ENCODE measurements at regions not wholly inside any gene's neighbourhood (a gene's known extent, or its start where the extent isn't known, plus 50 kb on each side); places are given as distances from the start of the nearest gene placed in this dataset.

DNA sequence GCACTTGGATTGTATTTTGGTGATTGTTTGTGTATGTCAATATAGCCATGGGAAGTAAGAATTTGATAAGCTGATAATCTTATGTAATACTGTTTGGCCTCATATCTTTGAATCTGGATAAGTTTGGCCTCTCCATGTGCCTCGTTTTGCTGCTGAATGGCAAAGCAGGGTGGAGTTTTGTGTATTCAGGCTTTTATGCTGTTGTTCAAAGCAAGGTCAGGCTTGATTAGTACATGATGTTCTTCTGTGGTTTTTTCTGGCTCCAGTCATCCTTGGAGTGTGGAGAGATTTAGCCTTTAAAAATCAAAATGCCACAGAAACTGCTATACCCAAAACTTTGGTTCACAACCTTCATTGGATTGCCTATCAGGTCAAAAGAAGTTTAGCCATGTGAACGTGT lies 728.9 kb upstream of the GJE1 start:
- Mint-ChIP-seq H3K36me3 (ENCODE audit: unreplicated experiment) (peaks cover 5% of the 10 kb centered on the region), H3K9me3 (ENCODE audit: unreplicated experiment) (peaks cover 22% of the 10 kb centered on the region), H3K4me1 (ENCODE audit: unreplicated experiment) (peaks cover 14% of the 10 kb centered on the region), H3K27me3 (ENCODE audit: unreplicated experiment) (no peaks in the 10 kb centered on the region), H3K27ac (ENCODE audit: unreplicated experiment) (no peak overlapping the region), H3K4me3 (ENCODE audit: unreplicated experiment) (no peak overlapping the region)
- DNase-seq (ENCODE audit: extremely low spot score, unreplicated experiment) = no peak
- TF ChIP-seq, protein P1, sequence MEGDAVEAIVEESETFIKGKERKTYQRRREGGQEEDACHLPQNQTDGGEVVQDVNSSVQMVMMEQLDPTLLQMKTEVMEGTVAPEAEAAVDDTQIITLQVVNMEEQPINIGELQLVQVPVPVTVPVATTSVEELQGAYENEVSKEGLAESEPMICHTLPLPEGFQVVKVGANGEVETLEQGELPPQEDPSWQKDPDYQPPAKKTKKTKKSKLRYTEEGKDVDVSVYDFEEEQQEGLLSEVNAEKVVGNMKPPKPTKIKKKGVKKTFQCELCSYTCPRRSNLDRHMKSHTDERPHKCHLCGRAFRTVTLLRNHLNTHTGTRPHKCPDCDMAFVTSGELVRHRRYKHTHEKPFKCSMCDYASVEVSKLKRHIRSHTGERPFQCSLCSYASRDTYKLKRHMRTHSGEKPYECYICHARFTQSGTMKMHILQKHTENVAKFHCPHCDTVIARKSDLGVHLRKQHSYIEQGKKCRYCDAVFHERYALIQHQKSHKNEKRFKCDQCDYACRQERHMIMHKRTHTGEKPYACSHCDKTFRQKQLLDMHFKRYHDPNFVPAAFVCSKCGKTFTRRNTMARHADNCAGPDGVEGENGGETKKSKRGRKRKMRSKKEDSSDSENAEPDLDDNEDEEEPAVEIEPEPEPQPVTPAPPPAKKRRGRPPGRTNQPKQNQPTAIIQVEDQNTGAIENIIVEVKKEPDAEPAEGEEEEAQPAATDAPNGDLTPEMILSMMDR (IDR thresholded peaks at IDR 0.05) = no peak

DNA sequence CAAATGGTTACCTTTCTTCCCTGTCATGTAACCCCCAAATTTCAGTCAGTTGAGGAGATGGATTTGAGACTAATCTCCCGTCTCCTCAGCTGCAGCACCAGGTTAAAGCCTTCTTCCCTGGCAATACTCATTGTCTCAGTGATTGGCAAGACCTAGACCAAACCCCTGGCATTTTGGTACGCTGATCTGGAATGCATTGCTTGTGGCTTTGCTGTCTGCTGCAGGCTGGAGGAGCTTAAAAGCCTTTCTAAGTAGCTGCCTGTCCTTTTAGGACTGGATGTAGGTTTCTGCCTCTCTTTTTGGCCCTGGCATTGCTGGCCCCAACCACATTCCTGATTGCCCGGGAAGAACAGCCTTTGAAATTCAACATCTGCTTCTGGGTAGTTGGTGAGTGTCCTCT lies 729.6 kb upstream of the GJE1 start:
- H3K4me1 Mint-ChIP-seq (ENCODE audit: unreplicated experiment) = peaks cover 14% of the 10 kb centered on the region
- H3K9me3 Mint-ChIP-seq (ENCODE audit: unreplicated experiment) = peaks cover 16% of the 10 kb centered on the region
- H3K36me3 Mint-ChIP-seq (ENCODE audit: unreplicated experiment) = peaks cover 4% of the 10 kb centered on the region
- H3K27ac Mint-ChIP-seq (ENCODE audit: unreplicated experiment) = no peak overlapping the region
- TF ChIP-seq, protein P1 (IDR thresholded peaks at IDR 0.05) = no peak
- H3K27me3 Mint-ChIP-seq (ENCODE audit: unreplicated experiment) = no peaks in the 10 kb centered on the region
- no peak overlapping the region for H3K4me3 Mint-ChIP-seq (ENCODE audit: unreplicated experiment)
- no peak for DNase-seq (ENCODE audit: extremely low spot score, unreplicated experiment)

DNA sequence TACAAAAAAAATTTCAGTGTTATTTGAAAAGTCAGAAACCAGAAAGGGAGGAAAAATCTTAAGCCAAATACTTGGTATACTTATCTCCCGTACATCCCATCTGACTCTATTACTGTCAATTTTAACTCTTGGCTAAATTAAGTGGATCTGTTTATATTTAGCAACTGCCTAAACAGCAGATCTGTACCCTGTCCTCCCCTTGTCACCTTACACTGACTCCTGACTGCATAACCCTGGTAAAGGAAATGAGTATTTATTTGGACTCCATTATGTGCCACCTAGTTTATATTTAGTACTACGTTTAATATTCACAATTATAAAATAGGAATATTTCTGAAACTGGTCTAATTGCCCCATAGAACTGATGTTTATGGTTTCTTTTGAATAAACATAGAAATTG lies 730.2 kb upstream of the GJE1 start:
- Mint-ChIP-seq H3K27me3 (ENCODE audit: unreplicated experiment) (no peaks in the 10 kb centered on the region), H3K27ac (ENCODE audit: unreplicated experiment) (no peak overlapping the region), H3K4me3 (ENCODE audit: unreplicated experiment) (no peak overlapping the region), H3K4me1 (ENCODE audit: unreplicated experiment) (peaks cover 14% of the 10 kb centered on the region), H3K36me3 (ENCODE audit: unreplicated experiment) (peaks cover 2% of the 10 kb centered on the region), H3K9me3 (ENCODE audit: unreplicated experiment) (peaks cover 13% of the 10 kb centered on the region)
- no peak for DNase-seq (ENCODE audit: extremely low spot score, unreplicated experiment)
- TF ChIP-seq, protein P1 (IDR thresholded peaks at IDR 0.05) = no peak

DNA sequence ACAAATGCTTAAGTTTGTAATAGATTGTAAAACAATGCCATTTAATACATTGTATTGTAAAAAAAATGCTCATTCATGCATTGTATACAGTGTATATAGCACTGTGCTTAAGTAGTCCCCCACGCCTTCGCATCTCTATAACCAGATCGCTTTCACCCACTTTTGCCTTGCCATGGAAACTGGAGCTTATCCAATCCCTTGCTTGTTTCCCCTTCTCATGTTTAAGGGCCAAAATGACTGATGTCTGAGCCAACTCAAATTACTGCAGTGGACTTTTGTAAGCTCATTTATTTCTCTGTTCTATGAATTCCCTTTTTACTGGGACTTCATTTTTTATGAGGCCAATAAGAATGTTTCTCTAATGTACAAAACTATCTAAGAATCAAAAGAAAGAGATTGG lies 730.9 kb upstream of the GJE1 start:
- H3K27me3 Mint-ChIP-seq (ENCODE audit: unreplicated experiment) = no peaks in the 10 kb centered on the region
- H3K36me3 Mint-ChIP-seq (ENCODE audit: unreplicated experiment) = no peaks in the 10 kb centered on the region
- no peak overlapping the region for H3K27ac Mint-ChIP-seq (ENCODE audit: unreplicated experiment)
- H3K4me1 Mint-ChIP-seq (ENCODE audit: unreplicated experiment) = peaks cover 10% of the 10 kb centered on the region
- no peak for DNase-seq (ENCODE audit: extremely low spot score, unreplicated experiment)
- no peak overlapping the region for H3K4me3 Mint-ChIP-seq (ENCODE audit: unreplicated experiment)
- H3K9me3 Mint-ChIP-seq (ENCODE audit: unreplicated experiment) = peaks cover 8% of the 10 kb centered on the region
- TF ChIP-seq, protein P1 (IDR thresholded peaks at IDR 0.05) = no peak

DNA sequence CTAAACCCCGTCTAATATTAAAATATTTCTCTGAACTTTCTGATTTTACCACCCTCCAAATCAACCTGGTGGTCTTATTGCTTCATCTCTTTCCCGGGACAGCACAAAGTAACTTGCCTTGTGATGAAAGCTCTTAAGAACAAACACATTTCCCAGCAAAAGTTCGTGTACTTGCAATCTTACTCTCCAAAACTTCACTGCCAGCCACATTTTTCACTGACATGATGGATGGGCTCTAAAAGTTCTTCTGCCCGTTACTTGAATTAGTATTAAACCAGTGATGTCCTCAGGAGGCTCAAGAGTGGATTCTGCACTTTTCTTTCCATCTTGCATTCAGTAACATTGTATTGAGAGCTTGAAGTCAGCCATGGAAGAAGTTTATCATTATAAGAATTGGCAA lies 731.6 kb upstream of the GJE1 start:
- Mint-ChIP-seq H3K9me3 (ENCODE audit: unreplicated experiment) (peaks cover 5% of the 10 kb centered on the region), H3K4me1 (ENCODE audit: unreplicated experiment) (peaks cover 9% of the 10 kb centered on the region), H3K27me3 (ENCODE audit: unreplicated experiment) (no peaks in the 10 kb centered on the region), H3K36me3 (ENCODE audit: unreplicated experiment) (no peaks in the 10 kb centered on the region), H3K27ac (ENCODE audit: unreplicated experiment) (no peak overlapping the region), H3K4me3 (ENCODE audit: unreplicated experiment) (no peak overlapping the region)
- no peak for DNase-seq (ENCODE audit: extremely low spot score, unreplicated experiment)
- TF ChIP-seq, protein P1 (IDR thresholded peaks at IDR 0.05) = no peak

Data from osteocyte (in vitro differentiated cells).